CD4-positive, CD25-positive, alpha-beta regulatory T cell (primary cell): ENCODE measurements at regions not wholly inside any gene's neighbourhood (a gene's known extent, or its start where the extent isn't known, plus 50 kb on each side); places are given as distances from the start of the nearest gene placed in this dataset.
A peak's percentile ranks its signal among the peaks of the same experiment; 100 is the strongest.

Source experiments
- ATAC-seq, 2 donors: fragments of 150-1000 bp; cut with Tn5 transposase; one replicate each; pipeline ENCODE4 v1.10.0; 2021; ENCODE audit warnings: low read depth in 2 of 2, moderate number of reproducible peaks in 2 of 2, moderate library complexity in 1 of 2
- DNase-seq, 3 donors: peaks; one replicate each; pipeline versions ENCODE4 v3.0.0 to v3.0.0-alpha.2; 2012 to 2022; ENCODE audit warnings: mixed read lengths in 1 of 3
- H3K27ac ChIP-seq: one replicate; pipeline ENCODE4 v1.7.0; 2013; ENCODE audit warnings: mild to moderate bottlenecking, low read length; ENCODE audit not compliant: insufficient read depth, poor library complexity, severe bottlenecking
- H3K27me3 ChIP-seq: one replicate; pipeline ENCODE4 v1.7.0; 2013; ENCODE audit warnings: low read length; ENCODE audit not compliant: control insufficient read depth, insufficient read depth
- H3K36me3 ChIP-seq: one replicate; pipeline ENCODE4 v1.7.0; 2013; ENCODE audit warnings: mild to moderate bottlenecking, low read length, moderate library complexity; ENCODE audit not compliant: control insufficient read depth, insufficient read depth
- H3K4me1 ChIP-seq: 2 replicates; pipeline ENCODE4 v1.7.0; 2013; ENCODE audit warnings: mild to moderate bottlenecking, low read length; ENCODE audit not compliant: insufficient read depth, control insufficient read depth, poor library complexity, severe bottlenecking
- H3K4me3 ChIP-seq: one replicate; pipeline ENCODE4 v1.7.0; 2013; ENCODE audit warnings: low read depth, mild to moderate bottlenecking, low read length, moderate library complexity
- H3K9me3 ChIP-seq, 2 experiments: 1 replicate in 1 of 2; 2 replicates in 1 of 2; pipeline ENCODE4 v1.7.0; 2013; ENCODE audit warnings: low read length in 2 of 2, mild to moderate bottlenecking in 1 of 2, moderate library complexity in 1 of 2; ENCODE audit not compliant: control insufficient read depth in 2 of 2
- H3K27ac Mint-ChIP-seq, 3 donors: one replicate each; pipeline ENCODE4 v1.8.0; 2020 to 2022; ENCODE audit warnings: mild to moderate bottlenecking in 3 of 3, mixed read lengths in 3 of 3, moderate library complexity in 2 of 3
- H3K27me3 Mint-ChIP-seq: one replicate; pipeline ENCODE4 v1.8.0; 2022; ENCODE audit warnings: mild to moderate bottlenecking, mixed read lengths
- H3K36me3 Mint-ChIP-seq: one replicate; pipeline ENCODE4 v1.8.0; 2020; ENCODE audit warnings: mixed read lengths
- H3K4me1 Mint-ChIP-seq, 4 donors: one replicate each; pipeline ENCODE4 v1.8.0; 2020 to 2022; ENCODE audit warnings: mixed read lengths in 4 of 4, mild to moderate bottlenecking in 1 of 4
- H3K4me3 Mint-ChIP-seq, 4 donors: one replicate each; pipeline ENCODE4 v1.8.0; 2020 to 2022; ENCODE audit warnings: mild to moderate bottlenecking in 4 of 4, mixed read lengths in 4 of 4, moderate library complexity in 3 of 4
- H3K9me3 Mint-ChIP-seq, 7 donors: one replicate each; pipeline ENCODE4 v1.8.0; 2020 to 2022; ENCODE audit warnings: mixed read lengths in 7 of 7, mild to moderate bottlenecking in 3 of 7, moderate library complexity in 2 of 7

GRCh38 chr21:27418346-27418745 is 451.5 kb upstream of the ADAMTS5 start:
- H3K4me3 ChIP-seq, result no peak overlapping the region
- Mint-ChIP-seq H3K27me3 (no peaks in the 10 kb centered on the region), H3K9me3 (peaks cover 3 to 18% (median 5%) of the 10 kb centered on the region in 7 donors), H3K36me3 (no peaks in the 10 kb centered on the region), H3K4me3 (no peak overlapping the region), H3K4me1 (no peaks in the 10 kb centered on the region), H3K27ac (no peak overlapping the region)
- H3K27me3 ChIP-seq, result no peaks in the 10 kb centered on the region
- peaks cover 3% of the 10 kb centered on the region in 2 experiments for H3K9me3 ChIP-seq
- ATAC-seq (no peak), DNase-seq (no peak)
- H3K36me3 ChIP-seq, result no peaks in the 10 kb centered on the region
- no peaks in the 10 kb centered on the region for H3K4me1 ChIP-seq
- no peak overlapping the region for H3K27ac ChIP-seq

- no peaks in the 10 kb centered on the region for H3K27me3 Mint-ChIP-seq
- no peak overlapping the region for H3K27ac ChIP-seq
- no peaks in the 10 kb centered on the region for H3K36me3 Mint-ChIP-seq
- no peak overlapping the region for H3K4me3 Mint-ChIP-seq
- no peaks in the 10 kb centered on the region for H3K4me1 Mint-ChIP-seq
- no peaks in the 10 kb centered on the region for H3K4me1 ChIP-seq
- no peak for ATAC-seq
- no peak overlapping the region for H3K4me3 ChIP-seq
- DNase-seq, result no peak
- H3K9me3 ChIP-seq, result peaks cover 0 to 3% of the 10 kb centered on the region in 2 experiments
- H3K36me3 ChIP-seq, result no peaks in the 10 kb centered on the region
- no peaks in the 10 kb centered on the region for H3K27me3 ChIP-seq
- no peak overlapping the region for H3K27ac Mint-ChIP-seq
- H3K9me3 Mint-ChIP-seq, result peaks cover 0 to 18% (median 6%) of the 10 kb centered on the region in 7 donors
Observed at GRCh38 chr21:27412530-27412929, 445.6 kb upstream of the ADAMTS5 start.

- H3K27me3 Mint-ChIP-seq, result no peaks in the 10 kb centered on the region
- no peaks in the 10 kb centered on the region for H3K36me3 Mint-ChIP-seq
- ATAC-seq, result no peak
- H3K4me1 ChIP-seq, result no peaks in the 10 kb centered on the region
- no peak overlapping the region for H3K4me3 Mint-ChIP-seq
- no peak overlapping the region for H3K27ac Mint-ChIP-seq
- no peaks in the 10 kb centered on the region for H3K36me3 ChIP-seq
- H3K4me1 Mint-ChIP-seq, result no peaks in the 10 kb centered on the region
- H3K27me3 ChIP-seq, result no peaks in the 10 kb centered on the region
- peaks cover 0 to 8% (median 0%) of the 10 kb centered on the region in 7 donors for H3K9me3 Mint-ChIP-seq
- no peak overlapping the region for H3K27ac ChIP-seq
- peaks cover 0 to 2% of the 10 kb centered on the region in 2 experiments for H3K9me3 ChIP-seq
- H3K4me3 ChIP-seq, result no peak overlapping the region
- no peak for DNase-seq
Observed at GRCh38 chr21:27408826-27409225, 441.9 kb upstream of the ADAMTS5 start.

- H3K4me3 ChIP-seq, result no peak overlapping the region
- DNase-seq (no peak), ATAC-seq (no peak)
- H3K27ac Mint-ChIP-seq, result no peak overlapping the region
- no peaks in the 10 kb centered on the region for H3K27me3 Mint-ChIP-seq
- H3K36me3 ChIP-seq, result no peaks in the 10 kb centered on the region
- H3K36me3 Mint-ChIP-seq, result no peaks in the 10 kb centered on the region
- no peaks in the 10 kb centered on the region for H3K4me1 ChIP-seq
- H3K9me3 Mint-ChIP-seq, result peaks cover 0 to 8% (median 0%) of the 10 kb centered on the region in 7 donors
- peaks cover 0 to 2% of the 10 kb centered on the region in 2 experiments for H3K9me3 ChIP-seq
- no peaks in the 10 kb centered on the region for H3K27me3 ChIP-seq
- H3K4me3 Mint-ChIP-seq, result peak overlapping the region in 1 of 4 donors; percentile 15
- H3K27ac ChIP-seq, result no peak overlapping the region
- H3K4me1 Mint-ChIP-seq, result no peaks in the 10 kb centered on the region
Observed at GRCh38 chr21:27407271-27407670, 440.4 kb upstream of the ADAMTS5 start.

GRCh38 chr21:27406300-27407009 is 439.6 kb upstream of the ADAMTS5 start:
- Histone ChIP-seq H3K36me3 (no peaks in the 10 kb centered on the region), H3K4me1 (no peaks in the 10 kb centered on the region), H3K4me3 (no peak overlapping the region), H3K27ac (no peak overlapping the region), H3K27me3 (no peaks in the 10 kb centered on the region), H3K9me3 (peaks cover 0 to 2% of the 10 kb centered on the region in 2 experiments)
- H3K36me3 Mint-ChIP-seq, result no peaks in the 10 kb centered on the region
- no peak for ATAC-seq
- H3K27me3 Mint-ChIP-seq, result no peaks in the 10 kb centered on the region
- H3K4me3 Mint-ChIP-seq, result no peak overlapping the region
- H3K27ac Mint-ChIP-seq, result no peak overlapping the region
- no peaks in the 10 kb centered on the region for H3K4me1 Mint-ChIP-seq
- DNase-seq, result no peak
- peaks cover 0 to 8% (median 0%) of the 10 kb centered on the region in 7 donors for H3K9me3 Mint-ChIP-seq

GRCh38 chr21:27403011-27403410 is 436.1 kb upstream of the ADAMTS5 start:
- H3K27me3 Mint-ChIP-seq, result no peaks in the 10 kb centered on the region
- H3K36me3 Mint-ChIP-seq, result no peaks in the 10 kb centered on the region
- peaks cover 0 to 4% (median 1%) of the 10 kb centered on the region in 7 donors for H3K9me3 Mint-ChIP-seq
- no peaks in the 10 kb centered on the region for H3K4me1 Mint-ChIP-seq
- no peak overlapping the region for H3K4me3 Mint-ChIP-seq
- Histone ChIP-seq H3K36me3 (no peaks in the 10 kb centered on the region), H3K4me1 (no peaks in the 10 kb centered on the region), H3K27me3 (no peaks in the 10 kb centered on the region), H3K4me3 (no peak overlapping the region), H3K9me3 (peaks cover 0 to 2% of the 10 kb centered on the region in 2 experiments), H3K27ac (no peak overlapping the region)
- H3K27ac Mint-ChIP-seq, result no peak overlapping the region
- no peak for ATAC-seq
- DNase-seq, result no peak

- H3K36me3 Mint-ChIP-seq, result no peaks in the 10 kb centered on the region
- Histone ChIP-seq H3K36me3 (no peaks in the 10 kb centered on the region), H3K9me3 (peaks cover 0 to 2% of the 10 kb centered on the region in 2 experiments), H3K27ac (no peak overlapping the region), H3K4me1 (no peaks in the 10 kb centered on the region), H3K27me3 (no peaks in the 10 kb centered on the region), H3K4me3 (no peak overlapping the region)
- no peaks in the 10 kb centered on the region for H3K27me3 Mint-ChIP-seq
- no peak overlapping the region for H3K27ac Mint-ChIP-seq
- ATAC-seq (no peak), DNase-seq (no peak)
- H3K4me1 Mint-ChIP-seq, result no peaks in the 10 kb centered on the region
- peaks cover 0 to 6% (median 1%) of the 10 kb centered on the region in 7 donors for H3K9me3 Mint-ChIP-seq
- no peak overlapping the region for H3K4me3 Mint-ChIP-seq
Observed at GRCh38 chr21:27400045-27400444, 433.2 kb upstream of the ADAMTS5 start.

GRCh38 chr21:27397578-27397977 is 430.7 kb upstream of the ADAMTS5 start:
- no peak overlapping the region for H3K27ac Mint-ChIP-seq
- Histone ChIP-seq H3K4me1 (no peaks in the 10 kb centered on the region), H3K9me3 (no peaks in the 10 kb centered on the region), H3K27me3 (no peaks in the 10 kb centered on the region), H3K36me3 (no peaks in the 10 kb centered on the region), H3K4me3 (no peak overlapping the region), H3K27ac (no peak overlapping the region)
- H3K9me3 Mint-ChIP-seq, result peaks cover 0 to 9% (median 1%) of the 10 kb centered on the region in 7 donors
- no peaks in the 10 kb centered on the region for H3K36me3 Mint-ChIP-seq
- DNase-seq, result no peak
- no peaks in the 10 kb centered on the region for H3K4me1 Mint-ChIP-seq
- no peak overlapping the region for H3K4me3 Mint-ChIP-seq
- H3K27me3 Mint-ChIP-seq, result no peaks in the 10 kb centered on the region
- no peak for ATAC-seq
